A673 (cell line): ENCODE measurements at regions not wholly inside any gene's neighbourhood (a gene's known extent, or its start where the extent isn't known, plus 50 kb on each side); places are given as distances from the start of the nearest gene placed in this dataset.

Experiments
- BruUV-seq: library from RNA; stranded (reverse); fragments of 400-500 nt; replicated peaks from 2 replicates; lab custom pipeline; 2021; lab: Mats Ljungman, UMichigan
- CTCF ChIA-PET: fragments of 300-600 bp; sonication (Branson Sonifier 250); formaldehyde crosslinking; loops from one replicate; lab custom pipeline; 2022; ENCODE audit warnings: antibody characterized with exemption; lab: Charles Lee
- POLR2A ChIA-PET: fragments of 300-600 bp; sonication (Branson Sonifier 250); formaldehyde crosslinking; loops from one replicate; lab custom pipeline; 2022; ENCODE audit warnings: antibody characterized with exemption; ENCODE audit not compliant: low non-redundant PET; lab: Charles Lee
- DNase-seq: peaks from one replicate; pipeline ENCODE4 v3.0.0-alpha.2; 2015; ENCODE audit warnings: low spot score
- H3K27ac ChIP-seq: fragments of 200-600 bp; sonication (generic); 2 replicates; pipeline ENCODE4 v1.5.1; 2016; ENCODE audit warnings: mixed run types, low read depth, mild to moderate bottlenecking, mixed read lengths, antibody characterized with exemption, low read length; ENCODE audit not compliant: poor library complexity, severe bottlenecking
- H3K27me3 ChIP-seq: fragments of 200-600 bp; sonication (generic); replicated peaks from 2 replicates; pipeline ENCODE4 v1.6.1; 2017; ENCODE audit warnings: mixed run types, low read depth, mild to moderate bottlenecking, mixed read lengths, antibody characterized with exemption, low read length; ENCODE audit not compliant: insufficient read depth, poor library complexity
- H3K36me3 ChIP-seq: fragments of 200-600 bp; sonication (generic); 2 replicates; pipeline ENCODE4 v1.6.1; 2016; ENCODE audit warnings: mixed run types, mild to moderate bottlenecking, mixed read lengths, antibody characterized with exemption, low read length; ENCODE audit not compliant: insufficient read depth, poor library complexity, severe bottlenecking
- H3K4me1 ChIP-seq: fragments of 200-600 bp; sonication (generic); 2 replicates; pipeline ENCODE4 v1.6.1; 2017; ENCODE audit warnings: mixed run types, mild to moderate bottlenecking, mixed read lengths, antibody characterized with exemption, low read length; ENCODE audit not compliant: insufficient read depth, poor library complexity, severe bottlenecking
- H3K4me3 ChIP-seq: fragments of 200-600 bp; sonication (generic); 2 replicates; pipeline ENCODE4 v1.5.1; 2016; ENCODE audit warnings: low read depth, mixed run types, mild to moderate bottlenecking, mixed read lengths, low read length; ENCODE audit not compliant: poor library complexity, severe bottlenecking
- H3K9me3 ChIP-seq: fragments of 200-600 bp; sonication (generic); 2 replicates; pipeline ENCODE4 v1.6.1; 2016; ENCODE audit warnings: mixed run types, low read depth, mild to moderate bottlenecking, mixed read lengths, antibody characterized with exemption, low read length; ENCODE audit not compliant: poor library complexity, severe bottlenecking
- EZH2 ChIP-seq: fragments of 200-600 bp; sonication (generic); IDR thresholded peaks from 2 replicates; pipeline ENCODE4 v1.6.1; 2017; ENCODE audit warnings: borderline replicate concordance, low read depth, mild to moderate bottlenecking, mixed read lengths, antibody characterized with exemption, low read length; ENCODE audit not compliant: poor library complexity, severe bottlenecking
- intact Hi-C: fragments of 100-400 bp; cut with micrococcal nuclease; formaldehyde crosslinking; loops from one replicate; pipeline ENCODE4 v1.10.0; 2022; ENCODE audit not compliant: unreplicated experiment
- TF ChIP-seq, protein P1 (sequence below): fragments of 300-800, 200-600 bp; sonication (generic); conservative IDR thresholded peaks from 2 replicates; pipeline ENCODE4 v1.5.1; 2017; ENCODE audit warnings: low read depth, mild to moderate bottlenecking, antibody characterized with exemption, low read length, moderate library complexity, mixed read lengths

- Histone ChIP-seq H3K9me3 (no peaks in the 10 kb centered on the region), H3K4me1 (no peaks in the 10 kb centered on the region), H3K4me3 (no peak overlapping the region), H3K27ac (no peak overlapping the region), H3K27me3 (peaks cover 63% of the 10 kb centered on the region), H3K36me3 (no peaks in the 10 kb centered on the region)
- DNase-seq = no peak
- TF ChIP-seq EZH2 = no peak
- TF ChIP-seq, protein P1, sequence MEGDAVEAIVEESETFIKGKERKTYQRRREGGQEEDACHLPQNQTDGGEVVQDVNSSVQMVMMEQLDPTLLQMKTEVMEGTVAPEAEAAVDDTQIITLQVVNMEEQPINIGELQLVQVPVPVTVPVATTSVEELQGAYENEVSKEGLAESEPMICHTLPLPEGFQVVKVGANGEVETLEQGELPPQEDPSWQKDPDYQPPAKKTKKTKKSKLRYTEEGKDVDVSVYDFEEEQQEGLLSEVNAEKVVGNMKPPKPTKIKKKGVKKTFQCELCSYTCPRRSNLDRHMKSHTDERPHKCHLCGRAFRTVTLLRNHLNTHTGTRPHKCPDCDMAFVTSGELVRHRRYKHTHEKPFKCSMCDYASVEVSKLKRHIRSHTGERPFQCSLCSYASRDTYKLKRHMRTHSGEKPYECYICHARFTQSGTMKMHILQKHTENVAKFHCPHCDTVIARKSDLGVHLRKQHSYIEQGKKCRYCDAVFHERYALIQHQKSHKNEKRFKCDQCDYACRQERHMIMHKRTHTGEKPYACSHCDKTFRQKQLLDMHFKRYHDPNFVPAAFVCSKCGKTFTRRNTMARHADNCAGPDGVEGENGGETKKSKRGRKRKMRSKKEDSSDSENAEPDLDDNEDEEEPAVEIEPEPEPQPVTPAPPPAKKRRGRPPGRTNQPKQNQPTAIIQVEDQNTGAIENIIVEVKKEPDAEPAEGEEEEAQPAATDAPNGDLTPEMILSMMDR = no peak
- intact Hi-C loops = no loop called here
- CTCF ChIA-PET = no interaction called here
- BruUV-seq = no TSS peak
- POLR2A ChIA-PET = interaction anchor here (0.6 kb wide), 1 partner anchor 205 kb away, joined by 3 read pairs; no protein-coding TSS in a partner anchor
Measured at GRCh38 chr3:168860592-168860991, 764.9 kb upstream of the GOLIM4 start.

- Histone ChIP-seq H3K9me3 (no peaks in the 10 kb centered on the region), H3K36me3 (no peaks in the 10 kb centered on the region), H3K4me1 (no peaks in the 10 kb centered on the region), H3K27me3 (peaks cover 62% of the 10 kb centered on the region), H3K27ac (no peak overlapping the region), H3K4me3 (no peak overlapping the region)
- intact Hi-C loops = no loop called here
- TF ChIP-seq EZH2 = no peak
- TF ChIP-seq, protein P1 = no peak
- POLR2A ChIA-PET = interaction anchor here (0.6 kb wide), 1 partner anchor 205 kb away, joined by 3 read pairs; no protein-coding TSS in a partner anchor
- DNase-seq = no peak
- no TSS peak for BruUV-seq
- CTCF ChIA-PET = no interaction called here
Measured at GRCh38 chr3:168860028-168860427, 764.3 kb upstream of the GOLIM4 start.

DNA sequence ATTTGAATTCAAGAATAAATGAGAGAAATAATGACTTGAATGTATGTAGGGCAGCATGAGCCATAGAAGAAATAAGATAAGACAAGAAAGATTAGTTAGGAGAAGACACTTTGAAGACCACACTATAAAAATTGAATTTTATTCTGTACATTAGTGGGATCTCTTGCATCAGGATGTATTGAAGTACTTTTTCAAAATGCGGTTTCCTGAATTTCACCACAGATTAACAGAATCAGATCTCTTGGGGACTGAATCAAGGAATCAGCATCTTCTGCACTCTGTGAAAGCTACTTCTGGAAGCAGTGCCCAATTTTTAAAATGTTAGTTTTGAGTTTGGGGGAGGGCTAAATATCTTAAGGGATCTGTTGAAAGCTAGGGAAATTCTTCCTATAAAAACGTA is 763.9 kb upstream of the GOLIM4 start:
- POLR2A ChIA-PET = no interaction called here
- BruUV-seq = no TSS peak
- no peak for TF ChIP-seq EZH2
- H3K36me3 ChIP-seq = no peaks in the 10 kb centered on the region
- no peaks in the 10 kb centered on the region for H3K9me3 ChIP-seq
- peaks cover 61% of the 10 kb centered on the region for H3K27me3 ChIP-seq
- CTCF ChIA-PET = no interaction called here
- no peak overlapping the region for H3K4me3 ChIP-seq
- no peak overlapping the region for H3K27ac ChIP-seq
- intact Hi-C loops = no loop called here
- peak; percentile 6 for DNase-seq
- H3K4me1 ChIP-seq = no peaks in the 10 kb centered on the region

DNA sequence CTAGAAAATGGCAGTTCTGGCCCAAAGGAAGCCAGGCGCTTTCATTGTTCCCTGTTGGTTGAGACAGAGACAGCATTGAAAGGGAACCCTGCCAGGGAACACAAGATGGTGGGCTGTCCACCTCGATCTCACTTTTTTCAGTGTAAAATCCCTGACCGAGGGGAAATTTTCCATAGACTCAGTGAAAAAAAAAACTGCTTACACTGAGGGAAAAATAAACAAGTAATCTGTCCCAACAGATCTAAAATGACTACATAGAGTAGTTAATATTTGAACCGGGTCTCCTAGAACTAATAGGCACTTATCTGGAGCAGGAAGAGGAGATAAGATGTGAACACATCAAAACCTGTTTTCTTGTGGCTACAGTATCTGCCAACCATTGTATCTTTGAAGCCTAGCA is 763.4 kb upstream of the GOLIM4 start:
- H3K9me3 ChIP-seq = no peaks in the 10 kb centered on the region

More for the DNA sequence above, 763.4 kb upstream of the GOLIM4 start:
- BruUV-seq = no TSS peak
- intact Hi-C loops = no loop called here
- H3K36me3 ChIP-seq = no peaks in the 10 kb centered on the region
- H3K27ac ChIP-seq = no peak overlapping the region
- ChIA-PET CTCF (no interaction called here), POLR2A (no interaction called here)
- TF ChIP-seq EZH2 = no peak
- TF ChIP-seq, protein P1 = no peak
- H3K27me3 ChIP-seq = peaks cover 57% of the 10 kb centered on the region
- DNase-seq = no peak
- H3K4me1 ChIP-seq = no peaks in the 10 kb centered on the region
- no peak overlapping the region for H3K4me3 ChIP-seq
